HL-60 (cell line): ENCODE measurements at regions not wholly inside any gene's neighbourhood (a gene's known extent, or its start where the extent isn't known, plus 50 kb on each side); places are given as distances from the start of the nearest gene placed in this dataset.

Source experiments
- POLR2AphosphoS5 ChIP-seq: IDR thresholded peaks from 2 replicates; pipeline ENCODE4 v1.6.1; 2012; ENCODE audit warnings: low read depth
- TF ChIP-seq, protein P1 (sequence below): IDR thresholded peaks from one replicate; pipeline ENCODE4 v1.5.1; 2011; ENCODE audit warnings: low read length, control low read depth, inconsistent platforms; ENCODE audit not compliant: insufficient read depth

DNA sequence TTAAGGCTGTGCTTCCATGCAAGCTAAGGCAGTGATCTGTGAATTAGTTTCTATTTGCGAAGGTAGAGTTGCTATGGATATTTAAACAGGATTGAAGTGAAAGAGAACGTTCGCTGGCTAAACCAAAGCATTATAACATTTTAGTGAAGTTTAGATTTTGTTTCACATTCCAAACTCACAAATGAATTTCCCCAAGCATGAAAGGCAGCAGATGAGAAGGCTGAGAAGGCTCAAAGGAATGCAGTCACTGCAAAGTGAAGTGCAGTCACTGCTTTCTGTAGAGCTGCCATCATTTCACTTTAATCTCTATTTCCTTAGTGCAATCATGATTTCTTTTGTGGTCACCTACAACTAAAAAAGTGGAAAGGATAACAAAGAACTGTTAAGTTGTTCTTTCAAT is 334.7 kb upstream of the NR3C2 start:
- TF ChIP-seq, protein P1, sequence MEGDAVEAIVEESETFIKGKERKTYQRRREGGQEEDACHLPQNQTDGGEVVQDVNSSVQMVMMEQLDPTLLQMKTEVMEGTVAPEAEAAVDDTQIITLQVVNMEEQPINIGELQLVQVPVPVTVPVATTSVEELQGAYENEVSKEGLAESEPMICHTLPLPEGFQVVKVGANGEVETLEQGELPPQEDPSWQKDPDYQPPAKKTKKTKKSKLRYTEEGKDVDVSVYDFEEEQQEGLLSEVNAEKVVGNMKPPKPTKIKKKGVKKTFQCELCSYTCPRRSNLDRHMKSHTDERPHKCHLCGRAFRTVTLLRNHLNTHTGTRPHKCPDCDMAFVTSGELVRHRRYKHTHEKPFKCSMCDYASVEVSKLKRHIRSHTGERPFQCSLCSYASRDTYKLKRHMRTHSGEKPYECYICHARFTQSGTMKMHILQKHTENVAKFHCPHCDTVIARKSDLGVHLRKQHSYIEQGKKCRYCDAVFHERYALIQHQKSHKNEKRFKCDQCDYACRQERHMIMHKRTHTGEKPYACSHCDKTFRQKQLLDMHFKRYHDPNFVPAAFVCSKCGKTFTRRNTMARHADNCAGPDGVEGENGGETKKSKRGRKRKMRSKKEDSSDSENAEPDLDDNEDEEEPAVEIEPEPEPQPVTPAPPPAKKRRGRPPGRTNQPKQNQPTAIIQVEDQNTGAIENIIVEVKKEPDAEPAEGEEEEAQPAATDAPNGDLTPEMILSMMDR: no peak
- TF ChIP-seq POLR2AphosphoS5: no peak
